Brain microvascular endothelial cell (primary cell): ENCODE measurements at regions not wholly inside any gene's neighbourhood (a gene's known extent, or its start where the extent isn't known, plus 50 kb on each side); places are given as distances from the start of the nearest gene placed in this dataset.

Experiments
- DNase-seq: peaks from one replicate; pipeline ENCODE4 v3.0.0-alpha.2; 2020
- H3K27ac ChIP-seq: fragments of 250-450 bp; sonication (Bioruptor Pico); 2 replicates; pipeline ENCODE4 v1.5.1; 2020; ENCODE audit warnings: mild to moderate bottlenecking, moderate library complexity
- H3K27me3 ChIP-seq: fragments of 250-450 bp; sonication (Bioruptor Pico); replicated peaks from 2 replicates; pipeline ENCODE4 v1.5.1; 2020; ENCODE audit warnings: mild to moderate bottlenecking
- H3K36me3 ChIP-seq: fragments of 250-450 bp; sonication (Bioruptor Pico); replicated peaks from 2 replicates; pipeline ENCODE4 v1.5.1; 2020; ENCODE audit warnings: mild to moderate bottlenecking
- H3K4me3 ChIP-seq: 2 replicates; pipeline ENCODE4 v1.5.1; 2011; ENCODE audit warnings: low read depth, mild to moderate bottlenecking, control low read depth, low read length, moderate library complexity
- in situ Hi-C: cut with HindIII; loops from 2 replicates; pipeline ENCODE4 v1.10.0; 2017; ENCODE audit warnings: low sequenced_read_pairs, low pct_ligation_motif_present
- TF ChIP-seq, protein P1 (sequence below): IDR thresholded peaks from 2 replicates; pipeline ENCODE4 v1.5.1; 2011; ENCODE audit warnings: low read depth, mild to moderate bottlenecking, moderate library complexity, low read length, control low read depth, inconsistent platforms; ENCODE audit errors: missing control alignments

DNA sequence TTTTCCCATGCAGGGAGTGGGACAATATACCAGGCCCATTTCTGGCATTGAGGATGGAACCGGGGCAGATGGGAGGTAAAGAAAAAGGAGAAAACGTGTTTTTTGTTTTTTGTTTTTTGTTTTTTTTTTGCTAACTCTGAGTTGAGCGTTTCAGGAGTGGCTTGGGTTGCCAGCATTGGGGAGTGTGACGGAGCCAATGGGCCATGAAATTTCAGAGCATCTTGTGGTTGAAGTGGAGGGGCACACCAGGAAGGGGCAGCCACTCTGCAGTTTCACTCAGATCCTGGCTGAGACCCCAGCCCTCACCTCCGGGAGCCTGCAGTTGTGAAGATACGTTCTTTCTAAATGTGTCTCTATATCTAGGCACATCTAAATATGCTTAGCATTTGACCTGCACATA, 240.5 kb downstream of the TLE3 start:
- TF ChIP-seq, protein P1, sequence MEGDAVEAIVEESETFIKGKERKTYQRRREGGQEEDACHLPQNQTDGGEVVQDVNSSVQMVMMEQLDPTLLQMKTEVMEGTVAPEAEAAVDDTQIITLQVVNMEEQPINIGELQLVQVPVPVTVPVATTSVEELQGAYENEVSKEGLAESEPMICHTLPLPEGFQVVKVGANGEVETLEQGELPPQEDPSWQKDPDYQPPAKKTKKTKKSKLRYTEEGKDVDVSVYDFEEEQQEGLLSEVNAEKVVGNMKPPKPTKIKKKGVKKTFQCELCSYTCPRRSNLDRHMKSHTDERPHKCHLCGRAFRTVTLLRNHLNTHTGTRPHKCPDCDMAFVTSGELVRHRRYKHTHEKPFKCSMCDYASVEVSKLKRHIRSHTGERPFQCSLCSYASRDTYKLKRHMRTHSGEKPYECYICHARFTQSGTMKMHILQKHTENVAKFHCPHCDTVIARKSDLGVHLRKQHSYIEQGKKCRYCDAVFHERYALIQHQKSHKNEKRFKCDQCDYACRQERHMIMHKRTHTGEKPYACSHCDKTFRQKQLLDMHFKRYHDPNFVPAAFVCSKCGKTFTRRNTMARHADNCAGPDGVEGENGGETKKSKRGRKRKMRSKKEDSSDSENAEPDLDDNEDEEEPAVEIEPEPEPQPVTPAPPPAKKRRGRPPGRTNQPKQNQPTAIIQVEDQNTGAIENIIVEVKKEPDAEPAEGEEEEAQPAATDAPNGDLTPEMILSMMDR = no peak
- DNase-seq = no peak
- in situ Hi-C loops = no loop called here

DNA sequence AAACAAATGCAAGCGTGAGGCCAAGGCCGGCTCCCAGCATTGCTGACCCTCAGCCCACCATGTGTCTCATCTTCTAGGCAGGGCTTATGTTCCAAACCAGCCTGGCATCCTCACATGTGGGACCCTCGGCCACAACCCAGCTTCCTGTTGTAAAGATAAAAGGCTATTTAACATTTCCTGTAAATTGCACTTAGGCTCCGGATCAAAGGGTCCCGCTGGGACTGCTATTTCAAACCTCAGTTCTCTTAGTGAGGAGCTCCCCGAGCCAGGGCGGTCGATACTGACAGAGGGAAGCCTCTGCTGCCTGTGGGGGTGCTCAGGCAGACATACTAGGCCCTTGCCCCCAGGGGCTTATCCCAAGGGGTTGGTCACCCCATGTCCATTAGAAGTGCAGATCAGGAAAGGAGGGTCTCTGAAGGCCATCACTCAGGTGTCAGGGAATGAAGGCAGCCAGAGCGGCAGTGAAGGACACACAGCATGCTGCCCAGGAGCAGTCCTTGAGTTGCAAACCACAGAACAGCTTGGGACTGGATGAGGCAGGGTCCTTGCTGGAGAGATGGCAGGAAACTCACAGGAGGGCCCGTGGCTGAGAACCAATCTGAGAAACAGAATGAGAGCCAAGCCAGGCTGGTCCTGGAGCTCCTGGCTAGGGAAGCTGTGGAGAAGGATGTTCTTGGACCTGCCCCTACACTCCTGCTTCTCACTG, 239.9 kb downstream of the TLE3 start:
- Histone ChIP-seq H3K27ac (no peak overlapping the region), H3K4me3 (no peak overlapping the region), H3K36me3 (no peaks in the 10 kb centered on the region), H3K27me3 (no peaks in the 10 kb centered on the region)
- DNase-seq = no peak
- in situ Hi-C loops = no loop called here
- TF ChIP-seq, protein P1 = no peak

More for the DNA sequence above, 240.5 kb downstream of the TLE3 start:
- H3K27ac ChIP-seq = no peak overlapping the region
- no peaks in the 10 kb centered on the region for H3K27me3 ChIP-seq
- no peaks in the 10 kb centered on the region for H3K36me3 ChIP-seq
- H3K4me3 ChIP-seq = no peak overlapping the region

DNA sequence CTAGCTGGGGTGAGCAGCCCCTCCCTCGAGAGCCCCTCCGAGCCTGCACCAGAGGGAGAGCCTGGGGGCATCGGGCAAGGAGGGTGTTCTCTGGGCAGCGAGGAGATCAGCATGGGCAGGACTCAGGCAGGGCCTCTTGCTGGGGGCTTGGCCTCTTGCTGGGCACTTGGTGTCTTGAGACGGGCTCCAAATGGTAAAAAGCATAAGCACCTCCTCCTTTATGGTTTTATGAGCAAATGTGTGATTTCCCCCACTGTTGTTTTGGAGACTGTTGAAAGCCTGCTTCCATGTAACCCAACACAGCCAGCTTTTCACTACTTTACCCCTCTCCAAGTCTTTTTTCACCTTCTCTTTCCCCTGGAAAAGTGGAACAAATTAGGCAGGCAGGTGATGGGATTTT, 239.3 kb downstream of the TLE3 start:
- in situ Hi-C loops = no loop called here
- DNase-seq = no peak
- Histone ChIP-seq H3K27me3 (no peaks in the 10 kb centered on the region), H3K27ac (no peak overlapping the region), H3K36me3 (no peaks in the 10 kb centered on the region), H3K4me3 (no peak overlapping the region)
- TF ChIP-seq, protein P1 = no peak

DNA sequence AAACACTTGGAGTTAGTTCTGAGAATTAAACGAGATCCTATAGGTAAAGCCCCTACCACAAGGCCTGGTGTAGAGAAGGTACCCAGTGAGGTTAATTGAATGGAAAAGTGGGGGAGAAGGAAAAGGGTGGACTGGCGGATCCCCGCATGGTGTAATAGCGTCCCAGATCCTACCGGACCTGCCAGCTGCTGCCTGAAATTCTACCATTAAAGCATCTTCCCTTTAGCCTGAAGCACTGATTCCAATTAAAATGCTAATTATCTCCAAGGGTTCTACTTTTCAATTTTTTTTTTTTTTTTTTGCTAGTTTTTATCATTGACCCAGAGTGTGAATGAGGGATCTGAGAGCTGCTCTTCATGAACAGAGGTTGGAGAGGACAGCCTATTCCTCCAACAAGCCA, 237.9 kb downstream of the TLE3 start:
- in situ Hi-C loops = no loop called here
- TF ChIP-seq, protein P1 = no peak
- no peaks in the 10 kb centered on the region for H3K27me3 ChIP-seq
- H3K4me3 ChIP-seq = no peak overlapping the region
- no peak overlapping the region for H3K27ac ChIP-seq
- H3K36me3 ChIP-seq = no peaks in the 10 kb centered on the region
- no peak for DNase-seq

DNA sequence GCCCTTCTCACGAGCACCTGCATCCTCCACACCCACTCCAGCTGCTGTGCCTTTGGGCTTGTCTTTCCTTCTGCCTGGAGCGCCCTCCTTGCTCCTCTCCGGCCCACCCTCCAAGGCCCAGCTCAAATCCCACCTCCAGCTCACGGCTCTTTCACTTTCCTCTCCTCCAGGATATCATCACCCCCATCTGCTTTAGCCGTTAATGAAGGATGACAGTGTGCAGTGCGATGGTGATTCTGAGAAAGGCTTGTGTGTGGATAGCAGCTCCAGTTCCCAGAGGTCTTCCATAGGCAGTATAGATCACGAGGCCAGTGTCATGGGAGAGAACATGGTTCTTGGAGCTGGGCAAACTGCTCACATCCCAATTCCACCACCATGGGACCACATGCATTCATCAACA, 237.4 kb downstream of the TLE3 start:
- no peaks in the 10 kb centered on the region for H3K27me3 ChIP-seq
- in situ Hi-C loops = no loop called here
- H3K27ac ChIP-seq = no peak overlapping the region
- no peak for DNase-seq
- no peaks in the 10 kb centered on the region for H3K36me3 ChIP-seq
- TF ChIP-seq, protein P1 = no peak
- no peak overlapping the region for H3K4me3 ChIP-seq

DNA sequence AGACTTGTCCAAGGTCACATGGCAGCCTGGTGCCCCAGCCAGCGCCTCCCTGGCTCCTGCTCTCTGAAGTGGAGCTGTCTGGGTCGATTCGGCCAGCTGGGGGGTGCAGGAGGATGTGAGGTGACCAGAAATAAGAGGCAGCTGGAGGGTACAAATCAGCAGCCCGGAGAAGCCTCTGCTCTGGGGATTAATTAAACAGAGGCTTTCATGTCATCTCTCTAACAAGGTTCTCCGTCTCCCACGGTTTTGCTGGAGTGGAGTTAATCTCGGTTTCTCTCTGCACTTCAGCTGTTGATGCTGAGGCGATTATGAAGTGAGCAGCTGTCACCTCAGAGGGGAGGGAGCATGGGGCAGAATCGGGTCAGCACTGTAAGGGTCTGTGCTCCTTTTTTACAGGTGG, 236.8 kb downstream of the TLE3 start:
- DNase-seq = no peak
- H3K4me3 ChIP-seq = no peak overlapping the region
- TF ChIP-seq, protein P1 = no peak
- H3K36me3 ChIP-seq = no peaks in the 10 kb centered on the region
- in situ Hi-C loops = no loop called here
- H3K27me3 ChIP-seq = no peaks in the 10 kb centered on the region
- H3K27ac ChIP-seq = no peak overlapping the region
